ENCODE measurements at regions not wholly inside any gene's neighbourhood (a gene's known extent, or its start where the extent isn't known, plus 50 kb on each side); places are given as distances from the start of the nearest gene placed in this dataset.

GRCh38 chr1:81071969-81072753 is 728.6 kb upstream of the ADGRL2 start:
- TF ChIP-seq CTCF (IDR thresholded peaks at IDR 0.05 in 8 of 11, conservative IDR thresholded peaks at IDR 0.05 in 3 of 11), result no peak
- TF ChIP-seq POLR2A (IDR thresholded peaks at IDR 0.05), result no peak
